IPS DF 19.7 (cell line): ENCODE measurements at regions not wholly inside any gene's neighbourhood (a gene's known extent, or its start where the extent isn't known, plus 50 kb on each side); places are given as distances from the start of the nearest gene placed in this dataset.
"Not testable (repeated sequence)": the region's sequence is repeated elsewhere in the genome, so short reads cannot be mapped to it uniquely, and the experiment has no call there.

ENCODE experiments used
- DNase-seq: peaks from one replicate; pipeline ENCODE4 v3.0.0-alpha.2; 2013; ENCODE audit warnings: low read depth, low spot score

GRCh38 chrX:121298499-121298898 lies 251.1 kb downstream of the GLUD2 start:
- DNase-seq: no peak

GRCh38 chrX:121301356-121301755 lies 253.9 kb downstream of the GLUD2 start:
- DNase-seq: no peak

- DNase-seq: no peak
Observed at GRCh38 chrX:121301822-121302221, 254.4 kb downstream of the GLUD2 start.

- no peak for DNase-seq
Observed at GRCh38 chrX:121307449-121307848, 260.0 kb downstream of the GLUD2 start.

GRCh38 chrX:121308276-121308805 lies 260.9 kb downstream of the GLUD2 start:
- DNase-seq: no peak

GRCh38 chrX:121310820-121311219 lies 263.4 kb downstream of the GLUD2 start:
- no peak for DNase-seq

- DNase-seq: no peak
Observed at GRCh38 chrX:121320441-121320840, 273.0 kb downstream of the GLUD2 start.

GRCh38 chrX:121322159-121322558 lies 274.7 kb downstream of the GLUD2 start:
- DNase-seq: no peak

- DNase-seq: no peak
Observed at GRCh38 chrX:121323337-121323736, 275.9 kb downstream of the GLUD2 start.

GRCh38 chrX:121333942-121334341 lies 286.5 kb downstream of the GLUD2 start:
- no peak for DNase-seq

GRCh38 chrX:121336831-121337421 lies 289.5 kb downstream of the GLUD2 start:
- DNase-seq: no peak

- DNase-seq: no peak
Observed at GRCh38 chrX:121337816-121338215, 290.4 kb downstream of the GLUD2 start.

- no peak for DNase-seq
Observed at GRCh38 chrX:121349263-121349662, 301.9 kb downstream of the GLUD2 start.

GRCh38 chrX:121356139-121356849 lies 308.9 kb downstream of the GLUD2 start:
- no peak for DNase-seq

- no peak for DNase-seq
Observed at GRCh38 chrX:121356850-121357171, 309.4 kb downstream of the GLUD2 start.

- no peak for DNase-seq
Observed at GRCh38 chrX:121360280-121360679, 312.9 kb downstream of the GLUD2 start.

GRCh38 chrX:121365572-121366161 lies 318.3 kb downstream of the GLUD2 start:
- no peak for DNase-seq

GRCh38 chrX:121374471-121374870 lies 327.1 kb downstream of the GLUD2 start:
- no peak for DNase-seq

- DNase-seq: not testable (repeated sequence)
Observed at GRCh38 chrX:121381915-121382314, 334.5 kb downstream of the GLUD2 start.

GRCh38 chrX:121389976-121390714 lies 342.7 kb downstream of the GLUD2 start:
- DNase-seq: no peak

- DNase-seq: no peak
Observed at GRCh38 chrX:121405826-121406225, 358.4 kb downstream of the GLUD2 start.

- DNase-seq: no peak
Observed at GRCh38 chrX:121407627-121408026, 360.2 kb downstream of the GLUD2 start.
